DOHH2 (cell line): ENCODE measurements at regions not wholly inside any gene's neighbourhood (a gene's known extent, or its start where the extent isn't known, plus 50 kb on each side); places are given as distances from the start of the nearest gene placed in this dataset.

ENCODE experiments used
- H3F3A ChIP-seq: fragments of 200-600 bp; sonication (generic), shearing (Covaris generic); 2 replicates; pipeline ENCODE4 v1.6.0; 2016; ENCODE audit warnings: antibody characterized with exemption, mild to moderate bottlenecking; ENCODE audit not compliant: control insufficient read depth, insufficient read depth
- H3K27ac ChIP-seq: fragments of 200-600 bp; sonication (generic); 2 replicates; pipeline ENCODE4 v1.5.1; 2014; ENCODE audit warnings: low read depth, mild to moderate bottlenecking, low read length, moderate library complexity
- H3K27me3 ChIP-seq: fragments of 200-600 bp; sonication (generic); 2 replicates; pipeline ENCODE4 v1.6.1; 2014; ENCODE audit warnings: mild to moderate bottlenecking, low read length, mixed read lengths; ENCODE audit not compliant: control insufficient read depth
- H3K36me3 ChIP-seq: fragments of 200-600 bp; sonication (generic); 2 replicates; pipeline ENCODE4 v1.6.1; 2014; ENCODE audit warnings: mild to moderate bottlenecking, low read length, moderate library complexity, mixed read lengths; ENCODE audit not compliant: control insufficient read depth
- H3K4me1 ChIP-seq: fragments of 200-600 bp; sonication (generic); 2 replicates; pipeline ENCODE4 v1.6.1; 2014; ENCODE audit warnings: mild to moderate bottlenecking, low read length, mixed read lengths; ENCODE audit not compliant: control insufficient read depth
- H3K4me2 ChIP-seq: fragments of 200-600 bp; sonication (generic); 2 replicates; pipeline ENCODE4 v1.6.0; 2014; ENCODE audit warnings: mild to moderate bottlenecking, low read length, moderate library complexity
- H3K4me3 ChIP-seq: fragments of 200-600 bp; sonication (generic); 2 replicates; pipeline ENCODE4 v1.5.1; 2014; ENCODE audit warnings: mild to moderate bottlenecking, low read length, mixed read lengths
- H3K79me2 ChIP-seq: fragments of 200-600 bp; sonication (generic); 2 replicates; pipeline ENCODE4 v1.6.1; 2014; ENCODE audit warnings: mild to moderate bottlenecking, low read length, mixed read lengths; ENCODE audit not compliant: control insufficient read depth
- H3K9me2 ChIP-seq: fragments of 200-600 bp; sonication (generic); replicated peaks from 2 replicates; pipeline ENCODE4 v1.6.1; 2014; ENCODE audit warnings: mild to moderate bottlenecking, low read length, mixed read lengths; ENCODE audit not compliant: control insufficient read depth
- H3K9me3 ChIP-seq: fragments of 200-600 bp; sonication (generic); 2 replicates; pipeline ENCODE4 v1.6.1; 2014; ENCODE audit warnings: antibody characterized with exemption, low read length, mixed read lengths; ENCODE audit not compliant: control insufficient read depth, insufficient read depth
- H4K20me1 ChIP-seq: fragments of 200-600 bp; sonication (generic); 2 replicates; pipeline ENCODE4 v1.6.0; 2014; ENCODE audit warnings: low read depth, mild to moderate bottlenecking, antibody characterized with exemption, low read length, moderate library complexity; ENCODE audit not compliant: control insufficient read depth, insufficient read depth
- EZH2phosphoT487 ChIP-seq: fragments of 200-600 bp; sonication (generic); IDR thresholded peaks from 2 replicates; pipeline ENCODE4 v1.6.1; 2017; ENCODE audit warnings: borderline replicate concordance, mild to moderate bottlenecking, antibody characterized with exemption, low read length, moderate library complexity, mixed read lengths
- TF ChIP-seq, protein P1 (sequence below): fragments of 200-600 bp; sonication (generic); IDR thresholded peaks from one replicate; pipeline ENCODE4 v1.5.1; 2014; ENCODE audit warnings: antibody characterized with exemption, mild to moderate bottlenecking, low read depth, low read length; ENCODE audit not compliant: poor library complexity, severe bottlenecking

DNA sequence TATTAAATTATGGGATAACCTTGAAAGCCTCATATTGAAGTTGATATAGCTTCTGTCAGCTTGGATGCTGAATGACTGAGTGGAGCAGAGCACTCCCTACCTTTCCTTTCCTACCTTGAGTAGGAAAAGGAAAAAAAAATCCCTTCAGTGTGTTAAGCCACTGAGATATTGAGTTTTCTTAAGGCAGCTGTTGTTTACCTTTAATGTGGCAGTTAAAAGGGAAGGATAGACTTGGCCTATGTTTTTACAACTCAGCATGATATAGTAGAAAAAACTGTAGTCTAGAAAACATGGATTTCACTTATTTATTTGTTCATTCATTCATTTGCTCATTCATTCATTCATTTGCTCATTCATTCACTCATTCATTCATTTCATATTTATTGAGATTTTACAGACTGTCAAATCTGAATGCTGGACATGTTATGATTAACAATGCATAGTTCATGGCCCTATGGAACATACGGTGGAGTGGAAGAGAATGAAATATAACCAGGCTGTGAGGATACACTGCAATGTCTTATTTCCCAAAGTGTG is 131.5 kb upstream of the MAN1A1 start:
- H4K20me1 ChIP-seq, result no peaks in the 10 kb centered on the region
- TF ChIP-seq, protein P1, sequence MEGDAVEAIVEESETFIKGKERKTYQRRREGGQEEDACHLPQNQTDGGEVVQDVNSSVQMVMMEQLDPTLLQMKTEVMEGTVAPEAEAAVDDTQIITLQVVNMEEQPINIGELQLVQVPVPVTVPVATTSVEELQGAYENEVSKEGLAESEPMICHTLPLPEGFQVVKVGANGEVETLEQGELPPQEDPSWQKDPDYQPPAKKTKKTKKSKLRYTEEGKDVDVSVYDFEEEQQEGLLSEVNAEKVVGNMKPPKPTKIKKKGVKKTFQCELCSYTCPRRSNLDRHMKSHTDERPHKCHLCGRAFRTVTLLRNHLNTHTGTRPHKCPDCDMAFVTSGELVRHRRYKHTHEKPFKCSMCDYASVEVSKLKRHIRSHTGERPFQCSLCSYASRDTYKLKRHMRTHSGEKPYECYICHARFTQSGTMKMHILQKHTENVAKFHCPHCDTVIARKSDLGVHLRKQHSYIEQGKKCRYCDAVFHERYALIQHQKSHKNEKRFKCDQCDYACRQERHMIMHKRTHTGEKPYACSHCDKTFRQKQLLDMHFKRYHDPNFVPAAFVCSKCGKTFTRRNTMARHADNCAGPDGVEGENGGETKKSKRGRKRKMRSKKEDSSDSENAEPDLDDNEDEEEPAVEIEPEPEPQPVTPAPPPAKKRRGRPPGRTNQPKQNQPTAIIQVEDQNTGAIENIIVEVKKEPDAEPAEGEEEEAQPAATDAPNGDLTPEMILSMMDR, result no peak
- no peak for TF ChIP-seq EZH2phosphoT487
- no peaks in the 10 kb centered on the region for H3K9me3 ChIP-seq
- H3K27me3 ChIP-seq, result no peaks in the 10 kb centered on the region
- no peaks in the 10 kb centered on the region for H3K4me1 ChIP-seq
- no peak overlapping the region for H3K4me3 ChIP-seq
- no peaks in the 10 kb centered on the region for H3K36me3 ChIP-seq
- no peaks in the 10 kb centered on the region for H3K79me2 ChIP-seq
- no peak overlapping the region for H3K4me2 ChIP-seq
- no peaks in the 10 kb centered on the region for H3K9me2 ChIP-seq
- H3K27ac ChIP-seq, result no peak overlapping the region
- H3F3A ChIP-seq, result no peaks in the 10 kb centered on the region

DNA sequence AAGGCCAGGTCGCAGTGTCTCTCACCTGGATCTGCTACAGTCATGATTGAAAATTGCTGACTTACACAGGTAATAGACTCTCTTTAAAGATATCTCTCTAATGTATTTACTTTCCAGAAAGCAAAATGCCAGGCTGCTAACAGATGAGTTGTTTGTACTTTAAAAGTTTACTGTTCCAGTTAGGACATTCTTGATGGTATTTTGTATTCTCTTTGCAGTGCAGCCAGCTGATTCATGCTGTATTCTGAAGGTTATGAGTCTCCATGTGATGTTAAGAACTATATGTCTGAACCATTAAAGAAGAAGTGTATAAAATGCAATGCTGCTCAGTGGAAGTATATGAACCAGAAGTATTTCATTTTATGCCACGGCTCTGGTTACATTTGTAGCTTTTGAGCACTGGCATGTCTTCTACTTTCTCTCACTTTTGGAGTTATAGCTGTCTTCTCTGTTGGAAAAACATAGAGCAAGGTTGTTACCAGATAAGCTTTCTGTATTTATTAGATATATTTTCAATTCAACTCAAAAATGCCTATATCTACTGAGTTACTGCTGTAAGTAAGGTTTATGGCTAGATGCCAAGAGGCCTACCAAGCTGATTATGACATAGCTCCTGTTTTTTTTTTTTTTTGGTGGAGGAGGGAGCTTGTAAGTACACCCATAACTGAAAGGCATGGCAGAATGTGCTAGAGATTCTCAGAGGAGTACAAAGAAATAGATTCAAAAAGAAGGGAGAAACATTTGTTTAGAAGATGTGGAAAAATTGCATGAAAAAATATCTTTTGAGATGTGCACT is 130.5 kb upstream of the MAN1A1 start:
- Histone ChIP-seq H3K79me2 (no peaks in the 10 kb centered on the region), H3K27ac (no peak overlapping the region), H3K4me3 (no peak overlapping the region), H3K9me3 (no peaks in the 10 kb centered on the region), H3K27me3 (no peaks in the 10 kb centered on the region), H3K4me2 (no peak overlapping the region), H3F3A (no peaks in the 10 kb centered on the region), H3K36me3 (no peaks in the 10 kb centered on the region), H3K9me2 (no peaks in the 10 kb centered on the region), H3K4me1 (no peaks in the 10 kb centered on the region), H4K20me1 (no peaks in the 10 kb centered on the region)
- no peak for TF ChIP-seq EZH2phosphoT487
- TF ChIP-seq, protein P1, result no peak

DNA sequence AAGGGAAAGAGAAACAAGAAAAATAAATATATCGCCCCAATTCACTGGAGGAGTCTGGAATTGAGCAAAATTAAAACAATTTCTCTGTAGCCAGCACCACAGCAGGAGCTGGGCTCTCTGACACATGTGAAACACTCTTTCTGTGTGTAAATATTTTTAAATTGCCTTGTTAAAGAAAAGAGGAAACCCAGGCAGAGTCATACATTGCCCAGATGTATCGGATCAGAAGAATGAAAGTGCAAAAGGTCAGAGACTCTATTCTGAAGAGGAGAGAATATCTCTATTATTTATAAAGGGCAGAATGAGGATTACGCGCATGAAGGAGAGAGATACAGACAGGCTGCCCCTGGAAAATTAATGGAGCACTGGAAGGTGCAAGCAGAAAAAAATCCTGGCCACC is 127.0 kb upstream of the MAN1A1 start:
- Histone ChIP-seq H3K27me3 (no peaks in the 10 kb centered on the region), H3K4me1 (no peaks in the 10 kb centered on the region), H3F3A (no peaks in the 10 kb centered on the region), H3K4me2 (no peak overlapping the region), H3K9me3 (no peaks in the 10 kb centered on the region), H3K27ac (no peak overlapping the region), H3K79me2 (no peaks in the 10 kb centered on the region), H3K36me3 (no peaks in the 10 kb centered on the region), H3K4me3 (no peak overlapping the region), H3K9me2 (no peaks in the 10 kb centered on the region), H4K20me1 (no peaks in the 10 kb centered on the region)
- no peak for TF ChIP-seq EZH2phosphoT487
- TF ChIP-seq, protein P1, result no peak
